A673 (cell line): ENCODE measurements at regions not wholly inside any gene's neighbourhood (a gene's known extent, or its start where the extent isn't known, plus 50 kb on each side); places are given as distances from the start of the nearest gene placed in this dataset.
"Not testable (repeated sequence)": the region's sequence is repeated elsewhere in the genome, so short reads cannot be mapped to it uniquely, and the experiment has no call there.

Experiments used
- CTCF ChIP-seq: fragments of 300-800, 200-600 bp; sonication (generic); conservative IDR thresholded peaks from 2 replicates; pipeline ENCODE4 v1.5.1; 2017; ENCODE audit warnings: low read depth, mild to moderate bottlenecking, antibody characterized with exemption, low read length, moderate library complexity, mixed read lengths
- EZH2 ChIP-seq: fragments of 200-600 bp; sonication (generic); IDR thresholded peaks from 2 replicates; pipeline ENCODE4 v1.6.1; 2017; ENCODE audit warnings: borderline replicate concordance, low read depth, mild to moderate bottlenecking, mixed read lengths, antibody characterized with exemption, low read length; ENCODE audit not compliant: poor library complexity, severe bottlenecking

DNA sequence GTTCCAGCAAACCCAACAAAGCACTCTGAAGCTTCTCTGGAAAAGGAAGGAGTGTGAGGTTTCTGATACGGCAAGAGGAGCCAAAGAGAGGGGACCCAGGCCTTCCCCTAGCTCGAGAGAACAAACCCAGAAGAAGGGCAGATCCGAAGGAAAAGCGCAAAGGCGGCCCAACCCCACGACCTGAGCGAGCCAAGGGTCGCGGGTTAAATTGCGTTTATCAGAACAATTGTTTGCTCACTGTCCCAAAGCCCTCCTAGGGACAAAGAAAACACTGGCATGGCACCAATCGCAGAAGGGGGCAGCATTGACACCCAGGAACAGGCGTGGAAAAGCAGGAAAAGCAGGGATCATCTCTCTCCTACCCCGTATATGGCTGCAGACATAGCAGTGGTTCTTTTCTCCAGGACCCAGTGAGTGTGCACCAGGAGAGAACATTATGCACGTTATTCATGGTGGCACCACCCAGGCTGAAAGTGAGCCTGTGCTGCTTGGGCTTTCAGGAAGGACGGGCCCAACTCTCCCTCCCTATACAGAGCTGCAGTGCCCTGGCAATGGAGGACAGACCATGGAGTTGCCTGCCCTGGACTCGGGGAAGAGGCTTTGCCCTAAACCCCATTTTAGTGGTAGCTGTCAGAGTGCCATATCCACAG, 167.0 kb downstream of the FAM72C start:
- not testable (repeated sequence) for TF ChIP-seq EZH2, CTCF
